Endothelial cell (in vitro differentiated cells): ENCODE measurements at regions not wholly inside any gene's neighbourhood (a gene's known extent, or its start where the extent isn't known, plus 50 kb on each side); places are given as distances from the start of the nearest gene placed in this dataset.

ENCODE experiments used
- DNase-seq: peaks from one replicate; pipeline ENCODE4 v3.0.0; 2021; ENCODE audit warnings: low spot score
- H3K27ac Mint-ChIP-seq: one replicate; pipeline ENCODE4 v1.8.0; 2021; ENCODE audit warnings: mixed read lengths, inconsistent platforms; ENCODE audit not compliant: unreplicated experiment
- H3K27me3 Mint-ChIP-seq: one replicate; pipeline ENCODE4 v1.8.0; 2021; ENCODE audit warnings: mild to moderate bottlenecking, moderate library complexity, mixed read lengths, inconsistent platforms; ENCODE audit not compliant: unreplicated experiment
- H3K36me3 Mint-ChIP-seq: one replicate; pipeline ENCODE4 v1.8.0; 2021; ENCODE audit warnings: mild to moderate bottlenecking, low read depth, mixed read lengths, inconsistent platforms; ENCODE audit not compliant: unreplicated experiment
- H3K4me1 Mint-ChIP-seq: one replicate; pipeline ENCODE4 v1.8.0; 2021; ENCODE audit warnings: mild to moderate bottlenecking, mixed read lengths, inconsistent platforms; ENCODE audit not compliant: unreplicated experiment
- H3K4me3 Mint-ChIP-seq: one replicate; pipeline ENCODE4 v1.8.0; 2021; ENCODE audit warnings: mild to moderate bottlenecking, mixed read lengths, inconsistent platforms; ENCODE audit not compliant: unreplicated experiment
- H3K9me3 Mint-ChIP-seq: one replicate; pipeline ENCODE4 v1.8.0; 2021; ENCODE audit warnings: mixed read lengths, inconsistent platforms; ENCODE audit not compliant: unreplicated experiment
- CTCF ChIP-seq: fragments of 200-600 bp; sonication (generic); IDR thresholded peaks from one replicate; pipeline ENCODE4 v1.5.0; 2021; ENCODE audit warnings: antibody characterized with exemption; ENCODE audit not compliant: unreplicated experiment

- Mint-ChIP-seq H3K36me3 (no peaks in the 10 kb centered on the region), H3K9me3 (no peaks in the 10 kb centered on the region), H3K4me1 (peaks cover 31% of the 10 kb centered on the region), H3K27me3 (peaks cover 4% of the 10 kb centered on the region), H3K4me3 (no peak overlapping the region), H3K27ac (peak overlapping the region; percentile 72)
- TF ChIP-seq CTCF, result no peak
- no peak for DNase-seq
Measured at GRCh38 chrX:39955625-39956024, 142.1 kb downstream of the BCOR start.

GRCh38 chrX:39956803-39957394 lies 140.9 kb downstream of the BCOR start:
- Mint-ChIP-seq H3K4me3 (no peak overlapping the region), H3K4me1 (peaks cover 31% of the 10 kb centered on the region), H3K27me3 (peaks cover 4% of the 10 kb centered on the region), H3K27ac (no peak overlapping the region), H3K9me3 (no peaks in the 10 kb centered on the region), H3K36me3 (no peaks in the 10 kb centered on the region)
- DNase-seq, result no peak
- no peak for TF ChIP-seq CTCF

GRCh38 chrX:39957816-39958566 lies 139.8 kb downstream of the BCOR start:
- no peak overlapping the region for H3K4me3 Mint-ChIP-seq
- peaks cover 31% of the 10 kb centered on the region for H3K4me1 Mint-ChIP-seq
- no peak for TF ChIP-seq CTCF
- H3K36me3 Mint-ChIP-seq, result no peaks in the 10 kb centered on the region
- DNase-seq, result no peak
- peaks cover 4% of the 10 kb centered on the region for H3K27me3 Mint-ChIP-seq
- H3K27ac Mint-ChIP-seq, result no peak overlapping the region
- no peaks in the 10 kb centered on the region for H3K9me3 Mint-ChIP-seq

- TF ChIP-seq CTCF, result no peak
- DNase-seq, result no peak
- H3K4me3 Mint-ChIP-seq, result no peak overlapping the region
Measured at GRCh38 chrX:39958850-39959249, 138.9 kb downstream of the BCOR start.

GRCh38 chrX:39960219-39960618 lies 137.5 kb downstream of the BCOR start:
- Mint-ChIP-seq H3K27me3 (peaks cover 6% of the 10 kb centered on the region), H3K4me3 (no peak overlapping the region), H3K4me1 (peaks cover 11% of the 10 kb centered on the region), H3K27ac (no peak overlapping the region), H3K36me3 (no peaks in the 10 kb centered on the region), H3K9me3 (no peaks in the 10 kb centered on the region)
- no peak for TF ChIP-seq CTCF
- no peak for DNase-seq

More at GRCh38 chrX:39958850-39959249, 138.9 kb downstream of the BCOR start:
- Mint-ChIP-seq H3K4me1 (peaks cover 22% of the 10 kb centered on the region), H3K27me3 (peaks cover 6% of the 10 kb centered on the region), H3K27ac (no peak overlapping the region), H3K9me3 (no peaks in the 10 kb centered on the region), H3K36me3 (no peaks in the 10 kb centered on the region)
